HepG2 (cell line): ENCODE measurements at regions not wholly inside any gene's neighbourhood (a gene's known extent, or its start where the extent isn't known, plus 50 kb on each side); places are given as distances from the start of the nearest gene placed in this dataset.

ENCODE experiments used
- ATAC-seq: fragments of 200-7000 bp; cut with Tn5 transposase; 3 replicates; pipeline ENCODE4 v1.9.1; 2020; ENCODE audit warnings: mild to moderate bottlenecking, moderate library complexity
- BruUV-seq: library from RNA; stranded (reverse); fragments of 400-500 nt; replicated peaks from 2 replicates; lab custom pipeline; 2021; lab: Mats Ljungman, UMichigan
- CTCF ChIA-PET: fragments of 300-600 bp; formaldehyde crosslinking; extraction: SDS; loops from one replicate; lab custom pipeline; 2021; ENCODE audit warnings: low total read pairs, inconsistent platforms, low intra/inter-chr PET ratio; lab: Yijun Ruan, JAX
- POLR2A ChIA-PET: fragments of 350-600 bp; sonication (Branson Sonifier 250); formaldehyde crosslinking; loops from one replicate; lab custom pipeline; 2020; ENCODE audit warnings: antibody characterized with exemption, inconsistent platforms; lab: Yijun Ruan, JAX
- DNase-seq: peaks from one replicate; pipeline ENCODE4 v3.0.0-alpha.2; 2015; ENCODE audit warnings: low spot score
- FAIRE-seq: peaks from 3 replicates; lab custom pipeline; 2011; peaks lifted over from hg19 to GRCh38; lab: Jason Lieb, UNC
- H2AFZ ChIP-seq: one replicate; pipeline ENCODE4 v1.6.1; 2011; ENCODE audit warnings: low read length, inconsistent platforms
- H3K27ac ChIP-seq: fragments of 300-600 bp; 3 replicates; pipeline ENCODE4 v1.8.0; 2011; ENCODE audit warnings: mixed run types, mild to moderate bottlenecking, mixed read lengths, low read length, inconsistent platforms; ENCODE audit not compliant: insufficient read depth; ENCODE audit errors: extremely low read length
- H3K27me3 ChIP-seq, 2 experiments: fragments of 200-600 bp in 1 of 2; 2 replicates in 1 of 2; 3 replicates in 1 of 2; pipeline versions ENCODE4 v1.6.0 to v1.8.0; 2011; ENCODE audit warnings: low read length in 2 of 2, mild to moderate bottlenecking in 2 of 2, moderate library complexity in 2 of 2, inconsistent platforms in 1 of 2; ENCODE audit not compliant: insufficient read depth in 2 of 2, control insufficient read depth in 1 of 2
- H3K36me3 ChIP-seq, 2 experiments: fragments of 200-600 bp in 1 of 2; replicated peaks in 1 of 2; 2 replicates in 1 of 2; 3 replicates in 1 of 2; pipeline versions ENCODE4 v1.5.1 to v1.8.0; 2011; ENCODE audit warnings: low read length in 2 of 2, inconsistent platforms in 1 of 2; ENCODE audit not compliant: insufficient read depth in 2 of 2, control insufficient read depth in 1 of 2
- H3K4me1 ChIP-seq: 2 replicates; pipeline ENCODE4 v1.5.1; 2012; ENCODE audit warnings: low read length, inconsistent platforms; ENCODE audit not compliant: insufficient read depth
- H3K4me2 ChIP-seq: 2 replicates; pipeline ENCODE4 v1.6.0; 2011; ENCODE audit warnings: low read depth, low read length, inconsistent platforms
- H3K4me3 ChIP-seq, 3 experiments: fragments of 200-600 bp in 1 of 3; sonication (generic), shearing (Covaris generic) in 1 of 3; replicated peaks in 1 of 3; 2 replicates each; pipeline ENCODE4 v1.5.1; 2011 to 2016; ENCODE audit warnings: low read length in 3 of 3, inconsistent platforms in 2 of 3, low read depth in 2 of 3, mild to moderate bottlenecking in 2 of 3, control low read depth in 1 of 3, mixed read lengths in 1 of 3; ENCODE audit not compliant: insufficient read depth in 1 of 3
- H3K79me2 ChIP-seq: one replicate; pipeline ENCODE4 v1.6.1; 2011; ENCODE audit warnings: low read length, inconsistent platforms; ENCODE audit not compliant: insufficient read depth
- H3K9ac ChIP-seq: 2 replicates; pipeline ENCODE4 v1.6.0; 2011; ENCODE audit warnings: mild to moderate bottlenecking, low read depth, low read length, inconsistent platforms; ENCODE audit not compliant: insufficient read depth
- H3K9me3 ChIP-seq: 2 replicates; pipeline ENCODE4 v1.5.1; 2012; ENCODE audit warnings: mild to moderate bottlenecking, low read length
- H4K20me1 ChIP-seq: 2 replicates; pipeline ENCODE4 v1.6.0; 2011; ENCODE audit warnings: inconsistent platforms, mild to moderate bottlenecking, low read length, moderate library complexity; ENCODE audit not compliant: insufficient read depth
- FOSL1 ChIP-seq: sonication (generic); formaldehyde crosslinking; IDR thresholded peaks from 2 replicates; pipeline ENCODE4 v1.9.0; 2021; ENCODE audit warnings: missing genetic modification reagents, borderline replicate concordance
- MAF1 ChIP-seq: sonication (generic); formaldehyde crosslinking; IDR thresholded peaks from 2 replicates; pipeline ENCODE4 v1.5.0; 2020; ENCODE audit warnings: missing genetic modification reagents, borderline replicate concordance
- MYNN ChIP-seq: sonication (generic); formaldehyde crosslinking; IDR thresholded peaks from 2 replicates; pipeline ENCODE4 v1.4.0; 2020; ENCODE audit warnings: mild to moderate bottlenecking, low read depth, missing genetic modification reagents
- NCOA1 ChIP-seq: sonication (generic); formaldehyde crosslinking; IDR thresholded peaks from 2 replicates; pipeline ENCODE4 v1.9.0; 2021; ENCODE audit warnings: missing genetic modification reagents
- TEAD3 ChIP-seq: optimal IDR thresholded peaks from 2 replicates; pipeline ENCODE3; 2016; ENCODE audit warnings: borderline replicate concordance
- THAP11 ChIP-seq: IDR thresholded peaks from 2 replicates; pipeline ENCODE4 v1.6.1; 2016; ENCODE audit warnings: missing biosample characterization, missing genetic modification reagents
- ZFP37 ChIP-seq: sonication (generic); formaldehyde crosslinking; IDR thresholded peaks from 2 replicates; pipeline ENCODE4 v1.4.0; 2020; ENCODE audit warnings: missing genetic modification reagents, borderline replicate concordance
- ZNF180 ChIP-seq: sonication (generic); formaldehyde crosslinking; IDR thresholded peaks from 2 replicates; pipeline ENCODE4 v1.4.0; 2020; ENCODE audit warnings: low read depth, missing genetic modification reagents, borderline replicate concordance
- ZNF333 ChIP-seq: sonication (generic); formaldehyde crosslinking; IDR thresholded peaks from 2 replicates; pipeline ENCODE4 v1.4.0; 2020; ENCODE audit warnings: mild to moderate bottlenecking, missing genetic modification reagents, borderline replicate concordance
- ZNF598 ChIP-seq: sonication (generic); formaldehyde crosslinking; IDR thresholded peaks from 2 replicates; pipeline ENCODE4 v1.5.1; 2020; ENCODE audit warnings: mild to moderate bottlenecking, missing genetic modification reagents, borderline replicate concordance
- ZNF614 ChIP-seq: IDR thresholded peaks from 2 replicates; pipeline ENCODE4 v1.6.1; 2018; ENCODE audit warnings: missing biosample characterization, missing genetic modification reagents, inconsistent platforms, borderline replicate concordance
- ZNF670 ChIP-seq: sonication (generic); formaldehyde crosslinking; IDR thresholded peaks from 2 replicates; pipeline ENCODE4 v1.8.0; 2022; ENCODE audit warnings: mild to moderate bottlenecking, missing genetic modification reagents, borderline replicate concordance
- ZNF672 ChIP-seq: sonication (generic); formaldehyde crosslinking; IDR thresholded peaks from 2 replicates; pipeline ENCODE4 v1.8.1; 2022; ENCODE audit warnings: missing genetic modification reagents
- WGBS: methylation state at CpG from one replicate; pipeline ENCODE4 v1.1.6; 2017; ENCODE audit warnings: low lambda C conversion rate; 5-methylcytosine and 5-hydroxymethylcytosine counted together
- in situ Hi-C: cut with HindIII; loops from 2 replicates; pipeline ENCODE4 v1.10.0; 2017; ENCODE audit warnings: low pct_unique_long_range_greater_than_20kb; ENCODE audit not compliant: extremely low pct_ligation_motif_present
- intact Hi-C: fragments of 100-400 bp; cut with micrococcal nuclease; formaldehyde crosslinking; loops from one replicate; pipeline ENCODE4 v1.10.0; 2022; ENCODE audit not compliant: unreplicated experiment
- TF ChIP-seq, protein P1 (sequence below): IDR thresholded peaks from 2 replicates; pipeline ENCODE4 v1.4.0; 2020; ENCODE audit warnings: mild to moderate bottlenecking, missing genetic modification reagents
- TF ChIP-seq, protein P2 (sequence below): IDR thresholded peaks from 2 replicates; pipeline ENCODE4 v1.6.1; 2016; ENCODE audit warnings: low read depth, missing genetic modification reagents, missing compliant biosample characterization

DNA sequence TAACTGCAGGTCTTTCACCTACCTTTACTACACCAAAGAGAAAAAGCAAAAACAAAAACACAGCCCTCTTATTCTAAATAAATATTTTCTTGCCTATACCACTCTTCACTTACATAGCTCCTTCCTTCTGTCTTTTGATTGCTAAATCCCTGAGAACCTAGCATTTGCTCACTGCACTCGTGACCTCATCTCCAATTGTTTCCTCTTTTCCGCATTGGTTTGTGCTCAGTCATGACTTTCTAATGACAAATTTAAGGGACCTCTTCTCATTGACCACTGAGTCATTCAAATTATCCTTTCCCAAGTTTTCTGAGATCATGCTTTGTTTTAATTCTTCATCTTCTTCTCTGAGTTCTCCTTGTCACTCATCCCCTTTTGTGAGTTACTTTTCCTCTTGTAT is 1697.1 kb downstream of the STIM2 start:
- no peak for FAIRE-seq
- TF ChIP-seq MYNN (CRISPR knock-in tag) (no peak), ZNF598 (CRISPR knock-in tag) (no peak), ZNF333 (CRISPR knock-in tag) (no peak), THAP11 (CRISPR knock-in tag) (no peak), ZNF614 (CRISPR knock-in tag) (no peak), TEAD3 (CRISPR knock-in tag) (no peak), ZNF670 (CRISPR knock-in tag) (no peak), ZNF672 (CRISPR knock-in tag) (no peak), ZNF180 (no peak), ZFP37 (CRISPR knock-in tag) (no peak), NCOA1 (CRISPR knock-in tag) (no peak), MAF1 (CRISPR knock-in tag) (no peak), FOSL1 (CRISPR knock-in tag) (no peak)
- TF ChIP-seq, protein P1, sequence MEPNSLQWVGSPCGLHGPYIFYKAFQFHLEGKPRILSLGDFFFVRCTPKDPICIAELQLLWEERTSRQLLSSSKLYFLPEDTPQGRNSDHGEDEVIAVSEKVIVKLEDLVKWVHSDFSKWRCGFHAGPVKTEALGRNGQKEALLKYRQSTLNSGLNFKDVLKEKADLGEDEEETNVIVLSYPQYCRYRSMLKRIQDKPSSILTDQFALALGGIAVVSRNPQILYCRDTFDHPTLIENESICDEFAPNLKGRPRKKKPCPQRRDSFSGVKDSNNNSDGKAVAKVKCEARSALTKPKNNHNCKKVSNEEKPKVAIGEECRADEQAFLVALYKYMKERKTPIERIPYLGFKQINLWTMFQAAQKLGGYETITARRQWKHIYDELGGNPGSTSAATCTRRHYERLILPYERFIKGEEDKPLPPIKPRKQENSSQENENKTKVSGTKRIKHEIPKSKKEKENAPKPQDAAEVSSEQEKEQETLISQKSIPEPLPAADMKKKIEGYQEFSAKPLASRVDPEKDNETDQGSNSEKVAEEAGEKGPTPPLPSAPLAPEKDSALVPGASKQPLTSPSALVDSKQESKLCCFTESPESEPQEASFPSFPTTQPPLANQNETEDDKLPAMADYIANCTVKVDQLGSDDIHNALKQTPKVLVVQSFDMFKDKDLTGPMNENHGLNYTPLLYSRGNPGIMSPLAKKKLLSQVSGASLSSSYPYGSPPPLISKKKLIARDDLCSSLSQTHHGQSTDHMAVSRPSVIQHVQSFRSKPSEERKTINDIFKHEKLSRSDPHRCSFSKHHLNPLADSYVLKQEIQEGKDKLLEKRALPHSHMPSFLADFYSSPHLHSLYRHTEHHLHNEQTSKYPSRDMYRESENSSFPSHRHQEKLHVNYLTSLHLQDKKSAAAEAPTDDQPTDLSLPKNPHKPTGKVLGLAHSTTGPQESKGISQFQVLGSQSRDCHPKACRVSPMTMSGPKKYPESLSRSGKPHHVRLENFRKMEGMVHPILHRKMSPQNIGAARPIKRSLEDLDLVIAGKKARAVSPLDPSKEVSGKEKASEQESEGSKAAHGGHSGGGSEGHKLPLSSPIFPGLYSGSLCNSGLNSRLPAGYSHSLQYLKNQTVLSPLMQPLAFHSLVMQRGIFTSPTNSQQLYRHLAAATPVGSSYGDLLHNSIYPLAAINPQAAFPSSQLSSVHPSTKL (CRISPR knock-in tag) = no peak
- TF ChIP-seq, protein P2, sequence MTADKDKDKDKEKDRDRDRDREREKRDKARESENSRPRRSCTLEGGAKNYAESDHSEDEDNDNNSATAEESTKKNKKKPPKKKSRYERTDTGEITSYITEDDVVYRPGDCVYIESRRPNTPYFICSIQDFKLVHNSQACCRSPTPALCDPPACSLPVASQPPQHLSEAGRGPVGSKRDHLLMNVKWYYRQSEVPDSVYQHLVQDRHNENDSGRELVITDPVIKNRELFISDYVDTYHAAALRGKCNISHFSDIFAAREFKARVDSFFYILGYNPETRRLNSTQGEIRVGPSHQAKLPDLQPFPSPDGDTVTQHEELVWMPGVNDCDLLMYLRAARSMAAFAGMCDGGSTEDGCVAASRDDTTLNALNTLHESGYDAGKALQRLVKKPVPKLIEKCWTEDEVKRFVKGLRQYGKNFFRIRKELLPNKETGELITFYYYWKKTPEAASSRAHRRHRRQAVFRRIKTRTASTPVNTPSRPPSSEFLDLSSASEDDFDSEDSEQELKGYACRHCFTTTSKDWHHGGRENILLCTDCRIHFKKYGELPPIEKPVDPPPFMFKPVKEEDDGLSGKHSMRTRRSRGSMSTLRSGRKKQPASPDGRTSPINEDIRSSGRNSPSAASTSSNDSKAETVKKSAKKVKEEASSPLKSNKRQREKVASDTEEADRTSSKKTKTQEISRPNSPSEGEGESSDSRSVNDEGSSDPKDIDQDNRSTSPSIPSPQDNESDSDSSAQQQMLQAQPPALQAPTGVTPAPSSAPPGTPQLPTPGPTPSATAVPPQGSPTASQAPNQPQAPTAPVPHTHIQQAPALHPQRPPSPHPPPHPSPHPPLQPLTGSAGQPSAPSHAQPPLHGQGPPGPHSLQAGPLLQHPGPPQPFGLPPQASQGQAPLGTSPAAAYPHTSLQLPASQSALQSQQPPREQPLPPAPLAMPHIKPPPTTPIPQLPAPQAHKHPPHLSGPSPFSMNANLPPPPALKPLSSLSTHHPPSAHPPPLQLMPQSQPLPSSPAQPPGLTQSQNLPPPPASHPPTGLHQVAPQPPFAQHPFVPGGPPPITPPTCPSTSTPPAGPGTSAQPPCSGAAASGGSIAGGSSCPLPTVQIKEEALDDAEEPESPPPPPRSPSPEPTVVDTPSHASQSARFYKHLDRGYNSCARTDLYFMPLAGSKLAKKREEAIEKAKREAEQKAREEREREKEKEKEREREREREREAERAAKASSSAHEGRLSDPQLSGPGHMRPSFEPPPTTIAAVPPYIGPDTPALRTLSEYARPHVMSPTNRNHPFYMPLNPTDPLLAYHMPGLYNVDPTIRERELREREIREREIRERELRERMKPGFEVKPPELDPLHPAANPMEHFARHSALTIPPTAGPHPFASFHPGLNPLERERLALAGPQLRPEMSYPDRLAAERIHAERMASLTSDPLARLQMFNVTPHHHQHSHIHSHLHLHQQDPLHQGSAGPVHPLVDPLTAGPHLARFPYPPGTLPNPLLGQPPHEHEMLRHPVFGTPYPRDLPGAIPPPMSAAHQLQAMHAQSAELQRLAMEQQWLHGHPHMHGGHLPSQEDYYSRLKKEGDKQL (CRISPR knock-in tag) = no peak

More for the DNA sequence above, 1697.1 kb downstream of the STIM2 start:
- ATAC-seq (no peak), DNase-seq (no peak)
- no TSS peak for BruUV-seq
- in situ Hi-C loops = no loop called here
- peaks cover 66% of the 10 kb centered on the region for H3K9me3 ChIP-seq
- H4K20me1 ChIP-seq = no peaks in the 10 kb centered on the region
- intact Hi-C loops = no loop called here
- no peaks in the 10 kb centered on the region for H3K27me3 ChIP-seq
- H3K4me2 ChIP-seq = no peak overlapping the region
- no peak overlapping the region for H3K9ac ChIP-seq
- no peak overlapping the region for H3K4me3 ChIP-seq
- no peak overlapping the region for H3K27ac ChIP-seq
- ChIA-PET CTCF (no interaction called here), POLR2A (no interaction called here)
- H3K4me1 ChIP-seq = no peaks in the 10 kb centered on the region
- H2AFZ ChIP-seq = no peak overlapping the region
- 0% methylated on average over 2 of the region's 2 CpGs for WGBS
- H3K36me3 ChIP-seq = no peaks in the 10 kb centered on the region
- H3K79me2 ChIP-seq = no peaks in the 10 kb centered on the region
